HEK293T (cell line): ENCODE measurements at regions not wholly inside any gene's neighbourhood (a gene's known extent, or its start where the extent isn't known, plus 50 kb on each side); places are given as distances from the start of the nearest gene placed in this dataset.

Experiments used
- ARNT ChIP-seq: fragments of 450-650 bp; IDR thresholded peaks from 2 replicates; pipeline ENCODE4 v1.6.1; 2017; ENCODE audit warnings: mild to moderate bottlenecking
- BHLHE40 ChIP-seq: fragments of 450-650 bp; IDR thresholded peaks from 2 replicates; pipeline ENCODE4 v1.6.1; 2016; ENCODE audit warnings: mild to moderate bottlenecking, moderate library complexity, borderline replicate concordance
- CTBP1 ChIP-seq: fragments of 450-650 bp; IDR thresholded peaks from 2 replicates; pipeline ENCODE4 v1.6.1; 2016; ENCODE audit warnings: borderline replicate concordance
- ELF4 ChIP-seq: fragments of 450-650 bp; IDR thresholded peaks from 2 replicates; pipeline ENCODE4 v1.6.1; 2017; ENCODE audit warnings: antibody characterized with exemption
- FOXA1 ChIP-seq: fragments of 450-650 bp; IDR thresholded peaks from 2 replicates; pipeline ENCODE4 v1.6.1; 2016; ENCODE audit warnings: mild to moderate bottlenecking
- FOXK2 ChIP-seq: fragments of 450-650 bp; IDR thresholded peaks from 2 replicates; pipeline ENCODE4 v1.6.1; 2016; ENCODE audit warnings: mild to moderate bottlenecking
- FOXM1 ChIP-seq: fragments of 450-650 bp; IDR thresholded peaks from 2 replicates; pipeline ENCODE4 v1.6.1; 2017; ENCODE audit warnings: mild to moderate bottlenecking, borderline replicate concordance
- NFRKB ChIP-seq: fragments of 450-650 bp; IDR thresholded peaks from 2 replicates; pipeline ENCODE4 v1.6.1; 2016; ENCODE audit warnings: mild to moderate bottlenecking, moderate library complexity
- SP1 ChIP-seq: fragments of 450-650 bp; IDR thresholded peaks from 2 replicates; pipeline ENCODE4 v1.6.1; 2017
- SUZ12 ChIP-seq: fragments of 450-650 bp; IDR thresholded peaks from 2 replicates; pipeline ENCODE4 v1.6.1; 2016; ENCODE audit warnings: mild to moderate bottlenecking
- TARDBP ChIP-seq: fragments of 450-650 bp; IDR thresholded peaks from 2 replicates; pipeline ENCODE4 v1.6.1; 2016
- ZNF384 ChIP-seq: fragments of 450-650 bp; IDR thresholded peaks from 2 replicates; pipeline ENCODE4 v1.6.1; 2016
- TF ChIP-seq, protein P1 (sequence below): fragments of 450-650 bp; IDR thresholded peaks from 2 replicates; pipeline ENCODE4 v1.6.1; 2016

DNA sequence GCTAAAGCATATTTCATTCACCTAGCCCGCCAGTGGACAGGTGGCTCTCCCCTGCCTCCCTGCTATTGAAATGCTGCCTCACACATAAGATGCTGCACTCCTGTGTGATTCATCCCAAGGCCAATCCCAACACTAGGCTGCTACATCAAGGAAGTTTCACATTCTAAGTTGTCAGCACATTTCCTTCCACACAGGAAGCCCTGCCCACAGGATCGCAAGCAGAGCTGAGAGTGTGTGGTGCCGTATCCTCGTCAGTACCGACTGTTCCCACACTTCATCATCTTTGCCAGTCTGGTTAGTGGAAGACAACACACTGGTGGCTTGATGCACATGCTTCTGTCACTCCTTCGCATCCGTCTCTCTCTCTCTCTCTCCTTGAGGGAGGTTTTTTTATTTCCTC, 194.3 kb upstream of the PPP2R2D start:
- no peak for TF ChIP-seq TARDBP
- TF ChIP-seq, protein P1, sequence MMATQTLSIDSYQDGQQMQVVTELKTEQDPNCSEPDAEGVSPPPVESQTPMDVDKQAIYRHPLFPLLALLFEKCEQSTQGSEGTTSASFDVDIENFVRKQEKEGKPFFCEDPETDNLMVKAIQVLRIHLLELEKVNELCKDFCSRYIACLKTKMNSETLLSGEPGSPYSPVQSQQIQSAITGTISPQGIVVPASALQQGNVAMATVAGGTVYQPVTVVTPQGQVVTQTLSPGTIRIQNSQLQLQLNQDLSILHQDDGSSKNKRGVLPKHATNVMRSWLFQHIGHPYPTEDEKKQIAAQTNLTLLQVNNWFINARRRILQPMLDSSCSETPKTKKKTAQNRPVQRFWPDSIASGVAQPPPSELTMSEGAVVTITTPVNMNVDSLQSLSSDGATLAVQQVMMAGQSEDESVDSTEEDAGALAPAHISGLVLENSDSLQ = no peak
- no peak for TF ChIP-seq CTBP1
- no peak for TF ChIP-seq SP1
- no peak for TF ChIP-seq BHLHE40
- no peak for TF ChIP-seq FOXA1
- TF ChIP-seq NFRKB = no peak
- no peak for TF ChIP-seq SUZ12
- no peak for TF ChIP-seq FOXK2
- no peak for TF ChIP-seq ARNT
- TF ChIP-seq ELF4 = no peak
- TF ChIP-seq ZNF384 = no peak
- TF ChIP-seq FOXM1 = no peak
